ENCODE measurements at regions not wholly inside any gene's neighbourhood (a gene's known extent, or its start where the extent isn't known, plus 50 kb on each side); places are given as distances from the start of the nearest gene placed in this dataset.

DNA sequence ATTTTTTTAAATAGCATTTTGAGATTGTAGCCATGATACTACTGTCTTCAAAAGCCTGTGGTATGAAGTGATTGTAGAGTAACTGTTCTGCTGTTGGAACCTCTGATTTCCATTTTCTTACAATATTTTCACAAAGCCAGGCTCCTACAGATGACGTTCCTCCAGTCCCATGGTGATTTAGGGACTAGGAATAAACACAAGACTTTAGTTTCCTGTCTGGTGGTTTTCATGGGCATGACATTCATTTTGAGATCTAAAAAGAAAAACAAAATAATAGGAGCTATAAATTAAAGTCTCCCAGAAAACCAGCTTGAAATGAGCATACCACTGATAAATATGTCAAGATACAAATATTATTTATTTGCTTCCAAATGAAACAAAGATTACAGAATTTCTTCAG lies 1223.5 kb upstream of the CELF4 start:
- no peak for TF ChIP-seq POLR2A (IDR thresholded peaks at IDR 0.05; ENCODE audit: extremely low read depth, insufficient read length)
- no peak for TF ChIP-seq CTCF (IDR thresholded peaks at IDR 0.05; ENCODE audit: low read depth, low read length)
- no peak for TF ChIP-seq MAX (IDR thresholded peaks at IDR 0.05; ENCODE audit: low read depth, low read length)
- TF ChIP-seq MYC (IDR thresholded peaks at IDR 0.05; ENCODE audit: low read depth, low read length): no peak
